ENCODE measurements at regions not wholly inside any gene's neighbourhood (a gene's known extent, or its start where the extent isn't known, plus 50 kb on each side); places are given as distances from the start of the nearest gene placed in this dataset.

- POLR2A ChIA-PET: no interaction called here
- DNase-seq (ENCODE audit: low read depth, low spot score) (no peak), ATAC-seq (no peak)
- CTCF ChIA-PET: no interaction called here
- Histone ChIP-seq H3K27ac (ENCODE audit: low read length) (no peak overlapping the region), H3K36me3 (ENCODE audit: control insufficient read depth, insufficient read depth, low read length) (no peaks in the 10 kb centered on the region), H3K4me1 (ENCODE audit: control insufficient read depth, insufficient read depth, low read length) (no peaks in the 10 kb centered on the region), H3K4me3 (ENCODE audit: low read depth in 2 of 2, low read length in 2 of 2) (no peak overlapping the region), H3K9me3 (ENCODE audit: control insufficient read depth, insufficient read depth, low read depth, low read length) (no peaks in the 10 kb centered on the region), H3K27me3 (ENCODE audit: control insufficient read depth, insufficient read depth, low read length) (no peaks in the 10 kb centered on the region)
- intact Hi-C loops (cut with micrococcal nuclease; ENCODE audit: unreplicated experiment) (no loop called here), in situ Hi-C loops (cut with HindIII; ENCODE audit: low pct_unique_long_range_greater_than_20kb, low sequenced_read_pairs) (no loop called here)
- TF ChIP-seq POLR2AphosphoS5 (IDR thresholded peaks at IDR 0.05; ENCODE audit: low read depth, low read length) (no peak), SIN3A (IDR thresholded peaks at IDR 0.05; ENCODE audit: borderline replicate concordance, insufficient read depth, low read depth, low read length) (no peak), REST (IDR thresholded peaks at IDR 0.05; ENCODE audit: insufficient read depth in 1 of 2, low read depth in 2 of 2, low read length in 1 of 2) (no peak), CTCF (IDR thresholded peaks at IDR 0.05) (no peak), TCF7L2 (IDR thresholded peaks at IDR 0.05; ENCODE audit: low read depth, low read length) (no peak)
- no TSS peak for BruUV-seq (replicated peaks)
Measured at GRCh38 chr6:119966484-119966883, 616.9 kb upstream of the MAN1A1 start.

GRCh38 chr6:119965900-119966299, 616.3 kb upstream of the MAN1A1 start:
- Histone ChIP-seq H3K4me1 (ENCODE audit: control insufficient read depth, insufficient read depth, low read length) (no peaks in the 10 kb centered on the region), H3K4me3 (ENCODE audit: low read depth in 2 of 2, low read length in 2 of 2) (no peak overlapping the region), H3K36me3 (ENCODE audit: control insufficient read depth, insufficient read depth, low read length) (no peaks in the 10 kb centered on the region), H3K27ac (ENCODE audit: low read length) (no peak overlapping the region), H3K9me3 (ENCODE audit: control insufficient read depth, insufficient read depth, low read depth, low read length) (no peaks in the 10 kb centered on the region), H3K27me3 (ENCODE audit: control insufficient read depth, insufficient read depth, low read length) (no peaks in the 10 kb centered on the region)
- POLR2A ChIA-PET: no interaction called here
- intact Hi-C loops (cut with micrococcal nuclease; ENCODE audit: unreplicated experiment) (no loop called here), in situ Hi-C loops (cut with HindIII; ENCODE audit: low pct_unique_long_range_greater_than_20kb, low sequenced_read_pairs) (no loop called here)
- no peak for DNase-seq (ENCODE audit: low read depth, low spot score)
- no peak for ATAC-seq
- CTCF ChIA-PET: no interaction called here
- no peak for TF ChIP-seq REST (IDR thresholded peaks at IDR 0.05; ENCODE audit: insufficient read depth in 1 of 2, low read depth in 2 of 2, low read length in 1 of 2)
- TF ChIP-seq TCF7L2 (IDR thresholded peaks at IDR 0.05; ENCODE audit: low read depth, low read length): no peak
- TF ChIP-seq POLR2AphosphoS5 (IDR thresholded peaks at IDR 0.05; ENCODE audit: low read depth, low read length): no peak
- TF ChIP-seq SIN3A (IDR thresholded peaks at IDR 0.05; ENCODE audit: borderline replicate concordance, insufficient read depth, low read depth, low read length): no peak
- no peak for TF ChIP-seq CTCF (IDR thresholded peaks at IDR 0.05)
- no TSS peak for BruUV-seq (replicated peaks)
